HCT116 (cell line): ENCODE measurements at regions not wholly inside any gene's neighbourhood (a gene's known extent, or its start where the extent isn't known, plus 50 kb on each side); places are given as distances from the start of the nearest gene placed in this dataset.

Experiments
- ATAC-seq: fragments of 200-7000 bp; cut with Tn5 transposase; 2 replicates; pipeline ENCODE4 v1.9.1; 2020; ENCODE audit warnings: mild to moderate bottlenecking, moderate library complexity
- BruUV-seq: library from RNA; stranded (reverse); fragments of 400-500 nt; replicated peaks from 2 replicates; lab custom pipeline; 2021; lab: Mats Ljungman, UMichigan
- CTCF ChIA-PET: fragments of 300-600 bp; sonication (Branson Sonifier 250); formaldehyde crosslinking; loops from one replicate; lab custom pipeline; 2021; ENCODE audit warnings: antibody characterized with exemption; lab: Charles Lee
- POLR2A ChIA-PET: fragments of 300-600, 350-600 bp; sonication (Branson Sonifier 250); formaldehyde crosslinking; loops from one replicate; lab custom pipeline; 2021; ENCODE audit warnings: antibody characterized with exemption; lab: Charles Lee
- RAD21 ChIA-PET, 2 experiments: fragments of 300-600 bp; sonication (Branson Sonifier 250); formaldehyde crosslinking; loops; one replicate each; lab custom pipeline; 2023; ENCODE audit warnings: low total read pairs in 2 of 2; ENCODE audit not compliant: uncharacterized antibody in 2 of 2, unreplicated experiment in 2 of 2, low non-redundant PET in 1 of 2; lab: Charles Lee
- DNase-seq: peaks from one replicate; pipeline ENCODE4 v3.0.0-alpha.2; 2010; ENCODE audit warnings: low read depth, low spot score
- H2AFZ ChIP-seq: fragments of 200-600 bp; shearing (Covaris generic), sonication (generic); 2 replicates; pipeline ENCODE4 v1.6.1; 2017; ENCODE audit warnings: low read depth, mixed run types, mixed read lengths, antibody characterized with exemption, low read length; ENCODE audit not compliant: poor library complexity, severe bottlenecking
- H3K27ac ChIP-seq: 2 replicates; pipeline ENCODE4 v1.5.1; 2012; ENCODE audit warnings: low read depth, low read length
- H3K27me3 ChIP-seq: fragments of 200-600 bp; sonication (generic); 2 replicates; pipeline ENCODE4 v1.6.1; 2016; ENCODE audit warnings: mixed run types, low read length, mixed read lengths; ENCODE audit not compliant: insufficient read depth
- H3K36me3 ChIP-seq, 2 experiments: fragments of 200-500 bp in 1 of 2; fragments of 200-600 bp in 1 of 2; sonication (Bioruptor generic) in 1 of 2; sonication (generic) in 1 of 2; 2 replicates each; pipeline versions ENCODE4 v1.5.1 to v1.6.1; 2014 to 2016; ENCODE audit warnings: low read length in 2 of 2, inconsistent platforms in 1 of 2, mixed read lengths in 1 of 2, mixed run types in 1 of 2; ENCODE audit not compliant: insufficient read depth in 2 of 2, control insufficient read depth in 1 of 2
- H3K4me1 ChIP-seq, 2 experiments: fragments of 200-600 bp in 1 of 2; sonication (generic) in 1 of 2; 2 replicates each; pipeline versions ENCODE4 v1.5.1 to v1.6.1; 2012 to 2017; ENCODE audit warnings: low read length in 2 of 2, inconsistent platforms in 1 of 2, mild to moderate bottlenecking in 1 of 2, mixed read lengths in 1 of 2, mixed run types in 1 of 2, moderate library complexity in 1 of 2; ENCODE audit not compliant: insufficient read depth in 2 of 2, control insufficient read depth in 1 of 2
- H3K4me2 ChIP-seq: fragments of 200-600 bp; sonication (generic); 2 replicates; pipeline ENCODE4 v1.6.1; 2017; ENCODE audit warnings: mixed run types, low read length, mixed read lengths
- H3K4me3 ChIP-seq, 2 experiments: fragments of 200-600 bp in 1 of 2; sonication (generic) in 1 of 2; replicated peaks in 1 of 2; 2 replicates each; pipeline ENCODE4 v1.5.1; 2011 to 2016; ENCODE audit warnings: low read length in 2 of 2, control low read depth in 1 of 2, low read depth in 1 of 2, mild to moderate bottlenecking in 1 of 2, mixed read lengths in 1 of 2, mixed run types in 1 of 2
- H3K79me2 ChIP-seq: fragments of 200-600 bp; sonication (generic); 2 replicates; pipeline ENCODE4 v1.6.1; 2017; ENCODE audit warnings: mild to moderate bottlenecking, mixed run types, low read length, moderate library complexity, mixed read lengths; ENCODE audit not compliant: insufficient read depth
- H3K9ac ChIP-seq: fragments of 200-600 bp; sonication (generic); 2 replicates; pipeline ENCODE4 v1.6.1; 2016; ENCODE audit warnings: low read length, mixed read lengths
- H3K9me2 ChIP-seq: fragments of 200-600 bp; sonication (generic), shearing (Covaris generic); 2 replicates; pipeline ENCODE4 v1.6.1; 2017; ENCODE audit warnings: mixed run types, mild to moderate bottlenecking, moderate library complexity; ENCODE audit not compliant: insufficient read depth
- H3K9me3 ChIP-seq, 2 experiments: fragments of 200-500 bp in 1 of 2; fragments of 200-600 bp in 1 of 2; sonication (Bioruptor generic) in 1 of 2; sonication (generic) in 1 of 2; 2 replicates each; pipeline ENCODE4 v1.6.1; 2014 to 2017; ENCODE audit warnings: low read length in 2 of 2, mixed read lengths in 2 of 2, inconsistent platforms in 1 of 2, low read depth in 1 of 2, mild to moderate bottlenecking in 1 of 2, mixed run types in 1 of 2, moderate library complexity in 1 of 2; ENCODE audit not compliant: control insufficient read depth in 1 of 2, insufficient read depth in 1 of 2
- H4K20me1 ChIP-seq: fragments of 200-600 bp; sonication (generic), shearing (Covaris generic); 2 replicates; pipeline ENCODE4 v1.6.1; 2017; ENCODE audit warnings: mixed run types, mild to moderate bottlenecking, moderate library complexity; ENCODE audit not compliant: insufficient read depth
- ATF3 ChIP-seq: IDR thresholded peaks from 2 replicates; pipeline ENCODE4 v1.6.1; 2012
- CBX3 ChIP-seq: IDR thresholded peaks from 2 replicates; pipeline ENCODE4 v1.6.1; 2012; ENCODE audit warnings: low read depth
- EGR1 ChIP-seq: IDR thresholded peaks from 2 replicates; pipeline ENCODE4 v1.6.1; 2012; ENCODE audit warnings: low read depth
- ELF1 ChIP-seq: IDR thresholded peaks from 2 replicates; pipeline ENCODE4 v1.6.1; 2012; ENCODE audit warnings: low read depth, borderline replicate concordance
- EZH2 ChIP-seq: fragments of 200-600 bp; sonication (generic); IDR thresholded peaks from 2 replicates; pipeline ENCODE4 v1.6.1; 2017; ENCODE audit warnings: antibody characterized with exemption, mixed run types
- FOSL1 ChIP-seq: IDR thresholded peaks from 2 replicates; pipeline ENCODE4 v1.6.1; 2012; ENCODE audit warnings: low read depth
- JUND ChIP-seq: IDR thresholded peaks from 2 replicates; pipeline ENCODE4 v1.6.1; 2012
- SIN3A ChIP-seq: IDR thresholded peaks from 2 replicates; pipeline ENCODE4 v1.6.1; 2012; ENCODE audit warnings: low read depth
- SRF ChIP-seq: IDR thresholded peaks from 2 replicates; pipeline ENCODE4 v1.6.1; 2012; ENCODE audit warnings: low read depth
- TCF7L2 ChIP-seq: IDR thresholded peaks from 2 replicates; pipeline ENCODE4 v1.7.0; 2011; ENCODE audit warnings: borderline replicate concordance, inconsistent platforms; ENCODE audit not compliant: insufficient read depth, insufficient read length; ENCODE audit errors: extremely low read depth
- ZFX ChIP-seq: fragments of 450-650 bp; IDR thresholded peaks from 2 replicates; pipeline ENCODE4 v1.6.1; 2017
- intact Hi-C: fragments of 100-400 bp; cut with micrococcal nuclease; formaldehyde crosslinking; loops from 2 replicates; pipeline ENCODE4 v1.10.0; 2022
- TF ChIP-seq, protein P1 (sequence below), 3 experiments: fragments of 200-600 bp in 1 of 3; sonication (generic) in 1 of 3; IDR thresholded peaks in 2 of 3; conservative IDR thresholded peaks in 1 of 3; 2 replicates each; pipeline ENCODE4 v1.5.1; 2012 to 2017; ENCODE audit warnings: low read depth in 2 of 3, low read length in 2 of 3, antibody characterized with exemption in 1 of 3, borderline replicate concordance in 1 of 3, control low read depth in 1 of 3, mild to moderate bottlenecking in 1 of 3, mixed read lengths in 1 of 3, mixed run types in 1 of 3, moderate library complexity in 1 of 3; ENCODE audit not compliant: insufficient read depth in 1 of 3
- TF ChIP-seq, protein P2 (sequence below): IDR thresholded peaks from 2 replicates; pipeline ENCODE4 v1.6.1; 2011; ENCODE audit warnings: mild to moderate bottlenecking, low read length, moderate library complexity; ENCODE audit not compliant: insufficient replicate concordance; ENCODE audit errors: extremely low read depth
- TF ChIP-seq, protein P3 (sequence below): IDR thresholded peaks from 2 replicates; pipeline ENCODE4 v1.6.1; 2012; ENCODE audit warnings: low read depth
- TF ChIP-seq, protein P4 (sequence below): IDR thresholded peaks from 2 replicates; pipeline ENCODE4 v1.6.1; 2012

DNA sequence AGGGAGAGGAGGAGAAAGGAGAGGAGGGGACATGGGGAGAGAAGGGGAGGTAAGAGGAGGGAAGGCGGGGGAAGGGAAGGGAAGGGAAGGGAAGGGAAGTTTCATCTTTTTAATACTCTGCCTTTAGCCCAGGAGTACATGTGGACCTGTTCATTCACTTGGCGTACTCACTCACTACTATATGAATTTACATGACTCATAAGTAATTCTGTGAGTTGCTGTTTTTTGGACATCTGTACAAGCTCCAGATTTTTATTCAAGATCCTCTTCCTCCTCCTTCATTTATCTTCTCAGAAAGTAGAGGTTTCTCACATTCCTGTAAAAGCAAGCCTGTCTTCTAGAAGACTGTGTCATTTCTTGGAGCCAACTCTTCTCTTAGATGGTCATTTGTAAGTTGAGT lies 84.6 kb downstream of the RDH14 start:
- intact Hi-C loops = no loop called here
- RAD21 ChIA-PET = no interaction called here
- Histone ChIP-seq H3K4me1 (peaks cover 6% of the 10 kb centered on the region in 2 experiments; a peak in 2 of 4 replicates), H3K36me3 (no peaks in the 10 kb centered on the region), H3K79me2 (no peaks in the 10 kb centered on the region), H3K9ac (no peak overlapping the region), H3K27me3 (peaks cover 43% of the 10 kb centered on the region), H2AFZ (no peak overlapping the region), H4K20me1 (no peaks in the 10 kb centered on the region), H3K4me2 (no peak overlapping the region)
- no peak for ATAC-seq
- POLR2A ChIA-PET = no interaction called here
- CTCF ChIA-PET = no interaction called here
- TF ChIP-seq EGR1 (no peak), ATF3 (no peak), CBX3 (no peak), TCF7L2 (no peak), ELF1 (no peak), SRF (no peak), JUND (no peak), SIN3A (no peak), EZH2 (no peak), ZFX (no peak), FOSL1 (no peak)
- TF ChIP-seq, protein P1, sequence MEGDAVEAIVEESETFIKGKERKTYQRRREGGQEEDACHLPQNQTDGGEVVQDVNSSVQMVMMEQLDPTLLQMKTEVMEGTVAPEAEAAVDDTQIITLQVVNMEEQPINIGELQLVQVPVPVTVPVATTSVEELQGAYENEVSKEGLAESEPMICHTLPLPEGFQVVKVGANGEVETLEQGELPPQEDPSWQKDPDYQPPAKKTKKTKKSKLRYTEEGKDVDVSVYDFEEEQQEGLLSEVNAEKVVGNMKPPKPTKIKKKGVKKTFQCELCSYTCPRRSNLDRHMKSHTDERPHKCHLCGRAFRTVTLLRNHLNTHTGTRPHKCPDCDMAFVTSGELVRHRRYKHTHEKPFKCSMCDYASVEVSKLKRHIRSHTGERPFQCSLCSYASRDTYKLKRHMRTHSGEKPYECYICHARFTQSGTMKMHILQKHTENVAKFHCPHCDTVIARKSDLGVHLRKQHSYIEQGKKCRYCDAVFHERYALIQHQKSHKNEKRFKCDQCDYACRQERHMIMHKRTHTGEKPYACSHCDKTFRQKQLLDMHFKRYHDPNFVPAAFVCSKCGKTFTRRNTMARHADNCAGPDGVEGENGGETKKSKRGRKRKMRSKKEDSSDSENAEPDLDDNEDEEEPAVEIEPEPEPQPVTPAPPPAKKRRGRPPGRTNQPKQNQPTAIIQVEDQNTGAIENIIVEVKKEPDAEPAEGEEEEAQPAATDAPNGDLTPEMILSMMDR (IDR thresholded peaks at IDR 0.05 in 2 of 3, conservative IDR thresholded peaks at IDR 0.05 in 1 of 3; ENCODE audit: borderline replicate concordance in 1 of 3, insufficient read depth in 1 of 3, low read depth in 2 of 3, low read length in 2 of 3) = no peak
- TF ChIP-seq, protein P2, sequence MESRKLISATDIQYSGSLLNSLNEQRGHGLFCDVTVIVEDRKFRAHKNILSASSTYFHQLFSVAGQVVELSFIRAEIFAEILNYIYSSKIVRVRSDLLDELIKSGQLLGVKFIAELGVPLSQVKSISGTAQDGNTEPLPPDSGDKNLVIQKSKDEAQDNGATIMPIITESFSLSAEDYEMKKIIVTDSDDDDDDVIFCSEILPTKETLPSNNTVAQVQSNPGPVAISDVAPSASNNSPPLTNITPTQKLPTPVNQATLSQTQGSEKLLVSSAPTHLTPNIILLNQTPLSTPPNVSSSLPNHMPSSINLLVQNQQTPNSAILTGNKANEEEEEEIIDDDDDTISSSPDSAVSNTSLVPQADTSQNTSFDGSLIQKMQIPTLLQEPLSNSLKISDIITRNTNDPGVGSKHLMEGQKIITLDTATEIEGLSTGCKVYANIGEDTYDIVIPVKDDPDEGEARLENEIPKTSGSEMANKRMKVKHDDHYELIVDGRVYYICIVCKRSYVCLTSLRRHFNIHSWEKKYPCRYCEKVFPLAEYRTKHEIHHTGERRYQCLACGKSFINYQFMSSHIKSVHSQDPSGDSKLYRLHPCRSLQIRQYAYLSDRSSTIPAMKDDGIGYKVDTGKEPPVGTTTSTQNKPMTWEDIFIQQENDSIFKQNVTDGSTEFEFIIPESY = no peak
- TF ChIP-seq, protein P3, sequence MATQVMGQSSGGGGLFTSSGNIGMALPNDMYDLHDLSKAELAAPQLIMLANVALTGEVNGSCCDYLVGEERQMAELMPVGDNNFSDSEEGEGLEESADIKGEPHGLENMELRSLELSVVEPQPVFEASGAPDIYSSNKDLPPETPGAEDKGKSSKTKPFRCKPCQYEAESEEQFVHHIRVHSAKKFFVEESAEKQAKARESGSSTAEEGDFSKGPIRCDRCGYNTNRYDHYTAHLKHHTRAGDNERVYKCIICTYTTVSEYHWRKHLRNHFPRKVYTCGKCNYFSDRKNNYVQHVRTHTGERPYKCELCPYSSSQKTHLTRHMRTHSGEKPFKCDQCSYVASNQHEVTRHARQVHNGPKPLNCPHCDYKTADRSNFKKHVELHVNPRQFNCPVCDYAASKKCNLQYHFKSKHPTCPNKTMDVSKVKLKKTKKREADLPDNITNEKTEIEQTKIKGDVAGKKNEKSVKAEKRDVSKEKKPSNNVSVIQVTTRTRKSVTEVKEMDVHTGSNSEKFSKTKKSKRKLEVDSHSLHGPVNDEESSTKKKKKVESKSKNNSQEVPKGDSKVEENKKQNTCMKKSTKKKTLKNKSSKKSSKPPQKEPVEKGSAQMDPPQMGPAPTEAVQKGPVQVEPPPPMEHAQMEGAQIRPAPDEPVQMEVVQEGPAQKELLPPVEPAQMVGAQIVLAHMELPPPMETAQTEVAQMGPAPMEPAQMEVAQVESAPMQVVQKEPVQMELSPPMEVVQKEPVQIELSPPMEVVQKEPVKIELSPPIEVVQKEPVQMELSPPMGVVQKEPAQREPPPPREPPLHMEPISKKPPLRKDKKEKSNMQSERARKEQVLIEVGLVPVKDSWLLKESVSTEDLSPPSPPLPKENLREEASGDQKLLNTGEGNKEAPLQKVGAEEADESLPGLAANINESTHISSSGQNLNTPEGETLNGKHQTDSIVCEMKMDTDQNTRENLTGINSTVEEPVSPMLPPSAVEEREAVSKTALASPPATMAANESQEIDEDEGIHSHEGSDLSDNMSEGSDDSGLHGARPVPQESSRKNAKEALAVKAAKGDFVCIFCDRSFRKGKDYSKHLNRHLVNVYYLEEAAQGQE = no peak
- TF ChIP-seq, protein P4, sequence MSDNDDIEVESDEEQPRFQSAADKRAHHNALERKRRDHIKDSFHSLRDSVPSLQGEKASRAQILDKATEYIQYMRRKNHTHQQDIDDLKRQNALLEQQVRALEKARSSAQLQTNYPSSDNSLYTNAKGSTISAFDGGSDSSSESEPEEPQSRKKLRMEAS = no peak
- TF ChIP-seq, all 23 proteins: peak for 0
- no peak for DNase-seq
- Histone ChIP-seq H3K9me3 (no peaks in the 10 kb centered on the region), H3K27ac (no peak overlapping the region), H3K9me2 (no peaks in the 10 kb centered on the region), H3K4me3 (no peak overlapping the region)
- BruUV-seq = no TSS peak
